KMS-11 (cell line): ENCODE measurements at regions not wholly inside any gene's neighbourhood (a gene's known extent, or its start where the extent isn't known, plus 50 kb on each side); places are given as distances from the start of the nearest gene placed in this dataset.

Experiments used
- H2AFZ ChIP-seq: fragments of 200-600 bp; sonication (generic); 2 replicates; pipeline ENCODE4 v1.6.1; 2016; ENCODE audit warnings: antibody characterized with exemption, mixed run types, low read depth
- H3K27ac ChIP-seq: fragments of 200-600 bp; sonication (generic); 2 replicates; pipeline ENCODE4 v1.6.1; 2016; ENCODE audit warnings: mild to moderate bottlenecking, mixed run types
- H3K27me3 ChIP-seq: fragments of 200-600 bp; sonication (generic); 2 replicates; pipeline ENCODE4 v1.6.1; 2017; ENCODE audit warnings: mild to moderate bottlenecking, low read depth, mixed run types, moderate library complexity; ENCODE audit not compliant: insufficient read depth
- H3K36me3 ChIP-seq: fragments of 200-600 bp; sonication (generic); 2 replicates; pipeline ENCODE4 v1.6.1; 2017; ENCODE audit warnings: mild to moderate bottlenecking, mixed run types; ENCODE audit not compliant: insufficient read depth
- H3K4me1 ChIP-seq: fragments of 200-600 bp; sonication (generic); 2 replicates; pipeline ENCODE4 v1.6.1; 2016; ENCODE audit warnings: mild to moderate bottlenecking, low read depth, mixed run types; ENCODE audit not compliant: poor library complexity, severe bottlenecking
- H3K4me2 ChIP-seq: fragments of 200-600 bp; sonication (generic); 2 replicates; pipeline ENCODE4 v1.7.0; 2016; ENCODE audit warnings: mild to moderate bottlenecking, mixed run types
- H3K4me3 ChIP-seq: fragments of 200-600 bp; sonication (generic); IDR thresholded peaks from 2 replicates; pipeline ENCODE4 v1.6.1; 2017; ENCODE audit warnings: low read depth, low read length, mixed read lengths; ENCODE audit not compliant: insufficient read depth
- H3K79me2 ChIP-seq: fragments of 200-600 bp; sonication (generic); 2 replicates; pipeline ENCODE4 v1.6.1; 2016; ENCODE audit warnings: low read depth, mixed run types; ENCODE audit not compliant: insufficient read depth
- H3K9ac ChIP-seq: fragments of 200-600 bp; sonication (generic); 2 replicates; pipeline ENCODE4 v1.6.1; 2016; ENCODE audit warnings: mild to moderate bottlenecking, mixed run types
- H4K20me1 ChIP-seq: fragments of 200-600 bp; sonication (generic); 2 replicates; pipeline ENCODE4 v1.6.1; 2016; ENCODE audit warnings: mild to moderate bottlenecking, mixed run types; ENCODE audit not compliant: insufficient read depth
- CTCF ChIP-seq: fragments of 200-600 bp; sonication (generic); conservative IDR thresholded peaks from 2 replicates; pipeline ENCODE4 v1.6.1; 2017; ENCODE audit warnings: low read depth, mild to moderate bottlenecking, antibody characterized with exemption, low read length, moderate library complexity, mixed read lengths

DNA sequence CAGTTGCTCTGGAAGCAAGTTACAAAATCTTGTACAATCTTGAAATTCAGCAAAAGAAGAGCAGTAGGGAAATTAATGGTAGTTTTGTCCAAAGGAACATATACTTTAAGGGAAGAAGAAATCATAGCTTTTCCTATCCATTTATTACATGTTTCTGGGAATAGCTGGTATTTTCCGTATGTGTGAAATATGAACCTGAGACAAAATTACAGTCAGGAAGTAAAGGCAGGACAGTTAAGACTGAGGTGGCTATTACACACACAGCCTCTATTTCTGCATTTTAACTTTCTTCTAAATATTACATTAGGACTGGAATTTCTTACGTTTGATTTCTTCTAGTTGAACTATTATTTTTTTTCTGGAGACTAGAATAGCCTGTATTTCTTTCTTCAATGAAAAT lies 1197.3 kb downstream of the SORCS3 start:
- no peaks in the 10 kb centered on the region for H3K27me3 ChIP-seq
- no peak for TF ChIP-seq CTCF
- H4K20me1 ChIP-seq = no peaks in the 10 kb centered on the region
- H3K79me2 ChIP-seq = no peaks in the 10 kb centered on the region
- peaks cover 4% of the 10 kb centered on the region for H3K4me1 ChIP-seq
- no peak overlapping the region for H3K4me2 ChIP-seq
- H3K4me3 ChIP-seq = no peak overlapping the region
- no peak overlapping the region for H3K27ac ChIP-seq
- H3K9ac ChIP-seq = no peak overlapping the region
- H3K36me3 ChIP-seq = no peaks in the 10 kb centered on the region
- no peak overlapping the region for H2AFZ ChIP-seq

DNA sequence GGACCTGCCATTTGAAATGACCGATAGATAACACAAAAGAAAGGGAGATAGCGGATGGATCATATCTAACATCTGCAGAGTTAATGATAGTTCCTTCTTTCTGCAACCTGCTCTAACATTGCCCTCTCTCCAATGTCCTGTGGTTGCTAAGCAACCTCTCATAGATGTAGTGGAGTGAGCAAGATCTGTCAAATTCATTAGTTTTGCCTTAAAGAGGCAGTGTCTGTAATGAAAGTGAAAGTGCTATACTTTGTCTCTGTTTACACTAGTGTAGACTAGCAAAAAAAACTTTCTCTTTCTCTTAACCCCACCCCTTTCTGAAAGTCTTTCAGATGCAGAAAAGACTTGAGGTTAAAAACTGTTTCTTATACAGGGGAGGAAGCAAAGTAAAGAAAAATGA lies 1196.9 kb downstream of the SORCS3 start:
- TF ChIP-seq CTCF = no peak
- Histone ChIP-seq H3K27me3 (no peaks in the 10 kb centered on the region), H3K36me3 (no peaks in the 10 kb centered on the region), H2AFZ (no peak overlapping the region), H3K79me2 (no peaks in the 10 kb centered on the region), H3K27ac (no peak overlapping the region), H3K4me2 (no peak overlapping the region), H3K9ac (no peak overlapping the region), H4K20me1 (no peaks in the 10 kb centered on the region), H3K4me1 (no peaks in the 10 kb centered on the region), H3K4me3 (no peak overlapping the region)

GRCh38 chr10:105834261-105835059 lies 1193.4 kb downstream of the SORCS3 start:
- H3K4me2 ChIP-seq = no peak overlapping the region
- no peak overlapping the region for H3K9ac ChIP-seq
- no peak overlapping the region for H3K27ac ChIP-seq
- no peak overlapping the region for H2AFZ ChIP-seq
- H4K20me1 ChIP-seq = no peaks in the 10 kb centered on the region
- TF ChIP-seq CTCF = no peak
- H3K27me3 ChIP-seq = no peaks in the 10 kb centered on the region
- H3K36me3 ChIP-seq = no peaks in the 10 kb centered on the region
- H3K4me3 ChIP-seq = no peak overlapping the region
- H3K4me1 ChIP-seq = no peaks in the 10 kb centered on the region
- H3K79me2 ChIP-seq = no peaks in the 10 kb centered on the region

GRCh38 chr10:105827133-105827532 lies 1186.0 kb downstream of the SORCS3 start:
- Histone ChIP-seq H3K27me3 (no peaks in the 10 kb centered on the region), H3K79me2 (no peaks in the 10 kb centered on the region), H3K9ac (no peak overlapping the region), H3K27ac (no peak overlapping the region), H3K4me3 (no peak overlapping the region), H4K20me1 (no peaks in the 10 kb centered on the region), H3K4me2 (no peak overlapping the region), H3K4me1 (no peaks in the 10 kb centered on the region), H2AFZ (no peak overlapping the region), H3K36me3 (no peaks in the 10 kb centered on the region)
- TF ChIP-seq CTCF = no peak
